NCI-H524 (cell line): ENCODE measurements at regions not wholly inside any gene's neighbourhood (a gene's known extent, or its start where the extent isn't known, plus 50 kb on each side); places are given as distances from the start of the nearest gene placed in this dataset.
"Not testable (repeated sequence)": the region's sequence is repeated elsewhere in the genome, so short reads cannot be mapped to it uniquely, and the experiment has no call there.

Source experiments
- DNase-seq, 2 experiments: peaks; one replicate each; lab custom pipeline; 2025; lab: John Stamatoyannopoulos, UW

GRCh38 chr7:53596230-53596629 lies 560.8 kb downstream of the POM121L12 start:
- DNase-seq = no peak

DNA sequence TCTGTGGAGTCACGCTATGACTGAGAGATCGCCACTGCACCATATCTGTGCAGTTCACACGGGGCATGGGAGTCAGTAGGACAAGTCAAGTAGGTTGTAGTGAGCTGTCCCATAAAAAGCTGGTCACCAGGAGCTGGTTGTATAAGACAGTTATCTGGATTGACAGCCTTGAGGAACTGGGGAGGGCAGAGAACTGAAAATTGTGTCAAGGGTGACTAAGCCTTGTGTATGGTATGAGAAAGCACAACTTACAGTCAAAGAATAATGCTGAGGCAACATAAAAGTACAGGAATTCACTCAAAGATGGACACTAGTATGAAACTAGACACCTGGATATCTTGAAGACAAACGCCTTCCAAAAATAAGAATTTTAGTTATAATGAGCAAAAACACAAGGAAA lies 564.9 kb downstream of the POM121L12 start:
- DNase-seq = no peak

GRCh38 chr7:53602817-53603418 lies 567.5 kb downstream of the POM121L12 start:
- no peak for DNase-seq

DNA sequence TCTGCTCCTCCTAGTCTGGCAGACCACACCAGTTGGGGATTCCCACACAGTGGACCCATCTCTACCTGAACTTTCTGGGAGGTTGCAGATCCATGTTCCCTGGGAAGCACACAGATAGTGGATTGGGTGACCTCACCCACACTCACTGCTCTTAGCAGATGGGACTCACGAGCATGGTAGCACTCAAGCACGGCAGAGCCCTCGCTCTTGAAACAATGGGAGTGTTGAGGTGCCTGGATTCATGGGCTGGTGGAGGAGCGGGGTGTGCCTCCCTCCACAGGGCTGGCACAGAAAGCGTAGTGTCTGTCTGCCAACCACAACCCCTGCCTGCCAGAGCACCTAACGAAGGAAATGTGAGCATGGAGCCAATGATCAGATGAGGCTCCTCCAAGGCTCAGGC lies 568.0 kb downstream of the POM121L12 start:
- DNase-seq = no peak

GRCh38 chr7:53604201-53604600 lies 568.8 kb downstream of the POM121L12 start:
- DNase-seq = no peak

DNA sequence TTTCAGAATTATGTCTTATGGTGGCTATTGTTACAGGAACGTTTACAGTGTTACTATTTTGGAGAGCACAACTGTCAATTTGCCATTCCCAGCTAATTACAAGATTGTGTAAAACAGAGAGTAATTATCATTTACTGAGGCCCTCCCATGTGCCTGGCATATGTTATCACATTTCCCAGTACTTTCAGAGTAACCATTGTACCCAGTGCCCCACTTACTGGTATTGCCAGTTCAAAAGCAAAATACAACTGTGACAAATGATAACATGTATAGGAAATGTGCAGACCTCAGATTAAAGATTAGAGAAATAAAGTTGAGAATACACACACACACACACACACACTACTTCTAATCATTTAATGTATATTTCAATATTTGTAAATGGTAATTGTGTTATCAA lies 572.5 kb downstream of the POM121L12 start:
- no peak for DNase-seq

DNA sequence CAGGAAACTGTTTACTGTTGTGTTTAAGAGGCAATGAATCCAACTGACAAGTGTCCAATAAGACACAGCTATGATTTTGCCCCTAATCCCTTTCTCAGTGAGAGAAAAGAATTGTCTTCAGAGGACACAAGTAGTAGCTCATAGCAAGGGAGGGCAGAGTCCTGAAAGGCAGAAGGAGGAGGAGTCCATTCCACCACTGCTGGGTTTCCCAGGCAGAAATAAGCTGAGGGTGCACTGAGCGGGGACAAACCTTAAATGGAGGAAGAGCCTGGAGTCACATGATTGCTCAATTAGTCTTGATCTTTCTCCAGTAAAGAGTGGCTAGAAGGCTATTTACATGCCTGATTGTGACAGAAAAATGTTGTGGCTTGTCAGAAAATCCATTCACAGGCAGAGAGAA lies 573.8 kb downstream of the POM121L12 start:
- DNase-seq = no peak

DNA sequence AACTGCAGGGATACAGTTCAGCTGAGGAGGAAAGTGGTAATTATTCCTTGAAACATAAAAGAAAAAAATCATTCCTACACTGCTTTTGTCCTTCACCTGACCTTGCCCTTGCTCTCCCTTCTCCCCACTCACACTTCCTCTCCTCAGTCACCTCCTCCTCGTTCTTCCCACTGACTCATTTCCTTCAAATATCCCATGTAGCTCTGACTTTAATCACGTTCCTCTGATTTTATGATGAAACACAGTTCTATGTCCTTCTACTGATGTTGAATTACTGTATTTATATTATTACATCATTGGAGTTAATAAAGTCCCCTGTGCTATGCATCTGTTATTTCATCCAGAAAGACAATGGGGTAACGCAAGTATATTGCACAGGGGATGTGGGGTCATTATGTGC lies 575.6 kb downstream of the POM121L12 start:
- no peak for DNase-seq

- no peak for DNase-seq
These were observed 588.9 kb downstream of the POM121L12 start for GRCh38 chr7:53624356-53624755.

DNA sequence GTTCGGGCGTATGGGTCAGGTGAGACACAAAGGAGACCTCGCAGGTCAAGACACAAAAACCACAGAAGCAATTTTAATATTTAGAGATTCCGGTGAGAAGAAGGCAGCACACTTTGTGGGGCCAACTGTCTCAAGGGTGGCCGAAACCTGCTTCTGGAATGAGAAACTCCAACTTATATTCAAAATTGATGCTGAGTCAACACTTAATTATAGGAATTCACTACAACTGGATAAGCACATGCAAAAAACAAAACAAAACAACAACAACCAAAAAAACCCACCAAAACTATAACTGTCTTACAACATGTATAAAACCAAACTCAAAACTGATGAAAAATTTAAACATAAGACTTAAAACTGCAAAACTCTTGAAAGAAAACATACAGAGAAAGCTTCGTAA lies 593.3 kb downstream of the POM121L12 start:
- DNase-seq = no peak

GRCh38 chr7:53635251-53635650 lies 599.8 kb downstream of the POM121L12 start:
- not testable (repeated sequence) for DNase-seq

- no peak for DNase-seq
These were observed 603.1 kb downstream of the POM121L12 start for GRCh38 chr7:53638517-53638916.

- no peak for DNase-seq
These were observed 605.7 kb downstream of the POM121L12 start for GRCh38 chr7:53641091-53641490.

DNA sequence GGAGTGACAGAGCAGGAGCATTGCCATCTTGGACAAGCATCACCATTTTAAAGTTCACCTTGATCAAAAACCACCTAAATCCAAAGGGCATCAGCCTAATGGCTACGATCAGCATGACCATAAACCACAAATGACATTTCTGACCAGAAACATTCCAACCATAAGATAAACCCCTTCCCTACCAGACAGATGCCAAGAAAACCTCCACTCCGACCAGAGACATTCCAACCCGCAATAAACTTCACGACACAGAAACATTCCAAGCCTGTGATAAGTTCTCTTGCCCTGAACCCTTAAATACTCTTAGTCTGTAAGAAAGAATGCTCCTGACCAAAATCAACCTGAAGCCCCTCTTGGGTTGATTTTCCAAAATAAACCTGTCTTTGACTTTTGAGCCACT lies 606.9 kb downstream of the POM121L12 start:
- no peak for DNase-seq

GRCh38 chr7:53642866-53643265 lies 607.4 kb downstream of the POM121L12 start:
- DNase-seq = no peak

- DNase-seq = no peak
These were observed 621.4 kb downstream of the POM121L12 start for GRCh38 chr7:53656881-53657280.

DNA sequence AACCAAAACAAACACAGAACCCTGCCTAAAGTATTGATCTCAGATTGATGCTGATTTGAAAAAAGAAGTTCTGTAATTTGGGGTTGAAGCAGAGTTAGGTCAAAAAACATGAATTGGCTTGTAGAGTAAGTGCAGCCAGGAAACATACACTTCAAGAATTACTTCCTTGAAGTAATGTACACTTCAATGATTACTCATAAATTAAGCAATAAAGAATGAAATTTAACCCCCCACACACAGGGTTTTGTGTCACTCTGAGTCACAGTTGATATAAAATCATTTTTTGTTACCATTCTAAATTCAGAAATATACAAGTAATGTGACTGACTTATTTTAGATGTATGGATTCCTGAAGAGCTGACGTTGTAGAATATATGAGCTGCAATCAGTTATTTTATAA lies 622.2 kb downstream of the POM121L12 start:
- no peak for DNase-seq

- DNase-seq = no peak
These were observed 623.5 kb downstream of the POM121L12 start for GRCh38 chr7:53658951-53659350.

- no peak for DNase-seq
These were observed 626.3 kb downstream of the POM121L12 start for GRCh38 chr7:53661645-53662217.

DNA sequence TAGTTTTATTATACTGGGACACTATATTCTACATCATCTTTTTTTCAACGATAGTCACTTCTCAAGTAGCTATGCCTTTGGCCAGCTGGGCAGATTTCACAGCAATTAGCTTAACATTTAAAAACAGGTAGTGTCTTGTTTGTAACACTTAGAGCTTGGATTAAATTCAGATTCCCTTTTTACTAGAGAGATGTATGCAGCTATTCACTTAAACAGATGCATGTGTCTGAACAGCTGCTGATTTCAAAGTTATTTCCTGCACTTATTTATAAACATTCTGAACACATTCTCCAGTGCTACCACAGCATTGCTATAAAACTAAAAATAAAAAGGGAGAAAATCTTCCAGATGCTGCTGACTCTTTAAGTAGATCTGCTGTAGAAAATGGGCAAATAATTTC lies 637.2 kb downstream of the POM121L12 start:
- DNase-seq = peak; percentile 42 to 84

- no peak for DNase-seq
These were observed 640.4 kb downstream of the POM121L12 start for GRCh38 chr7:53675835-53676234.

DNA sequence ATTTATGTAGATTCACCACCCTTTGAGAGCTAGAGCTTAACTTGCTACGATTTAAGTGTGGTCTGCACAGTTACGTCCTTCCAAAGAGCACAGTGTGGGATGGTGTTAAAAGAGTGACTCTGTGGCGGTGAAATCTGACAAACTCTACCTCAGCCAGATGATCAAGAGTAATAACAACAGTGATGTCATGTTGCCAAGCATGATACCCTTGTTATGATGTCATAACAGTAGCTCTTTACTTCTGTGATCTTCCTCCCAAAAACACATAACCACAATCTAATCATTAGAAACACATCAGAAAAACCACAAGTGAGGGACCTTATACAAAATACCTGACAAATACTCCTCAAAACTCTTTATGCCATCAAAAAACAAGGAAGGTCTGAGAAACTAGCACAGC lies 649.3 kb downstream of the POM121L12 start:
- DNase-seq = no peak

- no peak for DNase-seq
These were observed 655.0 kb downstream of the POM121L12 start for GRCh38 chr7:53690411-53690810.

GRCh38 chr7:53697913-53698312 lies 662.5 kb downstream of the POM121L12 start:
- DNase-seq = peak; percentile 45 to 85
